Eye (tissue), 1 donor: ENCODE measurements at regions not wholly inside any gene's neighbourhood (a gene's known extent, or its start where the extent isn't known, plus 50 kb on each side); places are given as distances from the start of the nearest gene placed in this dataset.

Experiments
- DNase-seq: peaks from one replicate; pipeline ENCODE4 v3.0.0-alpha.2; 2015

GRCh38 chr3:189118896-189119295 is 52.9 kb upstream of the TPRG1 start:
- DNase-seq: no peak

GRCh38 chr3:189119950-189120349 is 51.8 kb upstream of the TPRG1 start:
- no peak for DNase-seq

DNA sequence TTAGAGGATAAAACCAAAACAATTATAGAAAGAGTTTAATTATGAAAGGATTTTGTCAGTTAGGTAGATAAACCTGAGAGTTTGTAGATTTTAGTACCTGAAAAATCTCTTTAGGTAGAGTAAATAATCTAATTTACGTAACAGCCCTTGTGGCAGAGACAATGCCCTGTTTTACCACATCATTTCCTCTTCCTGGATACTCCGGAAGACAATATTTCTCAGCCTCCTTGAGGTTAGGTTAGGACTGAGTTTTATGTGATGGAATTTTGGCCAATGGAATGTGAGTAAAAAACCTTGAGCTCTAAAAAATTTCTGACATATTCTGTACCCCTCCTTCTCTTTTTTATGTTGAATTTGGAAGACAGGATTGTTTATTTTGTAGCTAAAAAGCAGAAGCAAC is 50.7 kb upstream of the TPRG1 start:
- no peak for DNase-seq
